AG04450 (cell line): ENCODE measurements at regions not wholly inside any gene's neighbourhood (a gene's known extent, or its start where the extent isn't known, plus 50 kb on each side); places are given as distances from the start of the nearest gene placed in this dataset.

Experiments used
- CTCF ChIA-PET: fragments of 300-600, 350-600 bp; formaldehyde crosslinking; extraction: SDS; loops from one replicate; lab custom pipeline; 2022; ENCODE audit warnings: antibody characterized with exemption, inconsistent platforms; lab: Charles Lee
- POLR2A ChIA-PET: fragments of 350-600 bp; formaldehyde crosslinking; extraction: SDS; loops from one replicate; lab custom pipeline; 2021; ENCODE audit warnings: antibody characterized with exemption, inconsistent platforms; lab: Yijun Ruan, JAX
- DNase-seq: peaks from one replicate; pipeline ENCODE4 v3.0.0-alpha.2; 2011; ENCODE audit warnings: low read depth, low spot score
- H3K27ac ChIP-seq: one replicate; pipeline ENCODE4 v1.5.1; 2012; ENCODE audit warnings: low read depth, low read length, control low read depth
- H3K27me3 ChIP-seq: one replicate; pipeline ENCODE4 v1.6.0; 2012; ENCODE audit warnings: low read length; ENCODE audit not compliant: control insufficient read depth, insufficient read depth
- H3K4me3 ChIP-seq: 2 replicates; pipeline ENCODE4 v1.5.1; 2011; ENCODE audit warnings: mild to moderate bottlenecking, low read depth, low read length, control low read depth
- H3K9me3 ChIP-seq: 2 replicates; pipeline ENCODE4 v1.5.1; 2012; ENCODE audit warnings: low read length; ENCODE audit not compliant: control insufficient read depth, insufficient read depth
- CTCF ChIP-seq: IDR thresholded peaks from 2 replicates; pipeline ENCODE4 v1.5.1; 2011; ENCODE audit warnings: low read depth, low read length, control low read depth, inconsistent platforms

GRCh38 chrX:39958850-39959249 lies 138.9 kb downstream of the BCOR start:
- ChIA-PET POLR2A (no interaction called here), CTCF (no interaction called here)
- no peak for DNase-seq
- Histone ChIP-seq H3K4me3 (no peak overlapping the region), H3K27ac (no peak overlapping the region), H3K9me3 (no peaks in the 10 kb centered on the region), H3K27me3 (peaks cover 2% of the 10 kb centered on the region)
- no peak for TF ChIP-seq CTCF

GRCh38 chrX:39960219-39960618 lies 137.5 kb downstream of the BCOR start:
- H3K4me3 ChIP-seq, result no peak overlapping the region
- peaks cover 4% of the 10 kb centered on the region for H3K27me3 ChIP-seq
- H3K9me3 ChIP-seq, result no peaks in the 10 kb centered on the region
- CTCF ChIA-PET, result interaction anchor here (0.6 kb wide), 1 partner anchor 26 kb away, joined by 3 read pairs; no protein-coding TSS in a partner anchor
- TF ChIP-seq CTCF, result no peak
- H3K27ac ChIP-seq, result no peak overlapping the region
- DNase-seq, result no peak
- POLR2A ChIA-PET, result no interaction called here

DNA sequence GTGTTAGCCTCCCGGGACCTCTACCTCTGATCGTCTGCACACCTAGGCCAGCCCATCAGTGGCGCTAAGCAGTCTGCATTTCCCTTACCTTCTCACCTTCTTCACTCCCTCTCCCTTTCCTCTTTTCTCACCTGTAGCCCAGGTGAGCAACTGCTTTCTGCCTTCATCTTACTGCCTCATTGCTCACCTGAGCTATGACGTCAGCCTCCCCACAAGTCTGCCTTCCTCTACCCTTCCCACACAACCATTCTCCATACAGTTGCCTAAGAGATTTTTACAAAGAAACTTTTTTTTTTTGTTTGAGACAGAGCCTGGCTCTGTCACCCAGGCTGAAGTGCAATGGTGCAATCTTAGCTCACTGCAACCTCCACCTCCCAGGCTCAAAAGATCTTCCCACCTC lies 136.3 kb downstream of the BCOR start:
- no peak for TF ChIP-seq CTCF
- POLR2A ChIA-PET, result no interaction called here
- no peak overlapping the region for H3K4me3 ChIP-seq
- CTCF ChIA-PET, result no interaction called here
- no peak overlapping the region for H3K27ac ChIP-seq
- no peaks in the 10 kb centered on the region for H3K9me3 ChIP-seq
- no peak for DNase-seq
- H3K27me3 ChIP-seq, result peaks cover 4% of the 10 kb centered on the region

- ChIA-PET POLR2A (no interaction called here), CTCF (no interaction called here)
- Histone ChIP-seq H3K4me3 (no peak overlapping the region), H3K27me3 (peaks cover 4% of the 10 kb centered on the region), H3K9me3 (no peaks in the 10 kb centered on the region), H3K27ac (no peak overlapping the region)
- no peak for DNase-seq
- no peak for TF ChIP-seq CTCF
Measured at GRCh38 chrX:39965051-39965573, 132.6 kb downstream of the BCOR start.

GRCh38 chrX:39966176-39966575 lies 131.6 kb downstream of the BCOR start:
- DNase-seq, result no peak
- no peak for TF ChIP-seq CTCF
- peaks cover 4% of the 10 kb centered on the region for H3K27me3 ChIP-seq
- CTCF ChIA-PET, result interaction anchor here (0.5 kb wide), 1 partner anchor 144 kb away, joined by 10 read pairs; no protein-coding TSS in a partner anchor
- H3K27ac ChIP-seq, result no peak overlapping the region
- H3K9me3 ChIP-seq, result no peaks in the 10 kb centered on the region; the same call in 1 of the 2 replicates
- POLR2A ChIA-PET, result no interaction called here
- no peak overlapping the region for H3K4me3 ChIP-seq
